GM23338 (cell line): ENCODE measurements at regions not wholly inside any gene's neighbourhood (a gene's known extent, or its start where the extent isn't known, plus 50 kb on each side); places are given as distances from the start of the nearest gene placed in this dataset.

Experiments
- ATAC-seq: fragments of 200-7000 bp; cut with Tn5 transposase; 3 replicates; pipeline ENCODE4 v1.9.1; 2020
- DNase-seq: peaks from one replicate; pipeline ENCODE4 v3.0.0-alpha.2; 2015; ENCODE audit warnings: low spot score
- H2AFZ ChIP-seq: fragments of 200-600 bp; sonication (generic); 2 replicates; pipeline ENCODE4 v1.8.0; 2016; ENCODE audit warnings: antibody characterized with exemption, mild to moderate bottlenecking, moderate library complexity
- H3F3A ChIP-seq: fragments of 200-600 bp; sonication (generic); replicated peaks from 2 replicates; pipeline ENCODE4 v1.8.0; 2017; ENCODE audit warnings: antibody characterized with exemption, mixed run types, low read depth
- H3K27ac ChIP-seq: fragments of 200-600 bp; sonication (generic); 2 replicates; pipeline ENCODE4 v1.6.1; 2016; ENCODE audit warnings: low read depth
- H3K27me3 ChIP-seq: fragments of 200-600 bp; sonication (generic); 2 replicates; pipeline ENCODE4 v1.8.0; 2016; ENCODE audit warnings: mild to moderate bottlenecking, mixed run types, moderate library complexity; ENCODE audit not compliant: insufficient read depth
- H3K36me3 ChIP-seq: fragments of 200-600 bp; sonication (generic); 2 replicates; pipeline ENCODE4 v1.8.0; 2016; ENCODE audit warnings: mild to moderate bottlenecking; ENCODE audit not compliant: insufficient read depth
- H3K4me1 ChIP-seq: fragments of 200-600 bp; sonication (generic); 2 replicates; pipeline ENCODE4 v1.8.0; 2016; ENCODE audit warnings: mild to moderate bottlenecking, moderate library complexity; ENCODE audit not compliant: insufficient read depth
- H3K4me2 ChIP-seq: fragments of 200-600 bp; sonication (generic); 2 replicates; pipeline ENCODE4 v1.7.1; 2017; ENCODE audit warnings: mixed run types
- H3K4me3 ChIP-seq: fragments of 200-600 bp; sonication (generic); 2 replicates; pipeline ENCODE4 v1.6.1; 2016; ENCODE audit warnings: mixed run types
- H3K79me2 ChIP-seq: fragments of 200-600 bp; sonication (generic); replicated peaks from 2 replicates; pipeline ENCODE4 v1.8.0; 2017; ENCODE audit warnings: mild to moderate bottlenecking; ENCODE audit not compliant: insufficient read depth
- H3K9me2 ChIP-seq: fragments of 200-600 bp; sonication (generic); 2 replicates; pipeline ENCODE4 v1.8.0; 2017; ENCODE audit not compliant: insufficient read depth
- H4K20me1 ChIP-seq: fragments of 200-600 bp; sonication (generic); replicated peaks from 2 replicates; pipeline ENCODE4 v1.8.0; 2017; ENCODE audit warnings: mild to moderate bottlenecking; ENCODE audit not compliant: insufficient read depth
- H3K27ac Mint-ChIP-seq: 2 replicates; pipeline ENCODE4 v1.8.0; 2020; ENCODE audit warnings: inconsistent platforms, mild to moderate bottlenecking, moderate library complexity, mixed read lengths
- H3K27me3 Mint-ChIP-seq: 3 replicates; pipeline ENCODE4 v1.8.0; 2022; ENCODE audit warnings: low read depth, mild to moderate bottlenecking, moderate library complexity, mixed read lengths, inconsistent platforms; ENCODE audit not compliant: insufficient read depth, poor library complexity
- H3K36me3 Mint-ChIP-seq: 3 replicates; pipeline ENCODE4 v1.8.0; 2021; ENCODE audit warnings: low read depth, mild to moderate bottlenecking, inconsistent platforms, moderate library complexity, mixed read lengths
- H3K4me1 Mint-ChIP-seq: 3 replicates; pipeline ENCODE4 v1.8.0; 2020; ENCODE audit warnings: mild to moderate bottlenecking, inconsistent platforms, mixed read lengths
- H3K4me3 Mint-ChIP-seq: 3 replicates; pipeline ENCODE4 v1.8.0; 2021; ENCODE audit warnings: moderate library complexity, mild to moderate bottlenecking, inconsistent platforms, mixed read lengths
- H3K9me3 Mint-ChIP-seq: 3 replicates; pipeline ENCODE4 v1.8.0; 2020; ENCODE audit warnings: moderate library complexity, mild to moderate bottlenecking, inconsistent platforms, mixed read lengths
- CREB1 ChIP-seq: fragments of 250-450 bp; sonication (Bioruptor Pico); IDR thresholded peaks from 2 replicates; pipeline ENCODE4 v1.5.0; 2020; ENCODE audit warnings: low read depth, mild to moderate bottlenecking, moderate library complexity
- JUNB ChIP-seq: IDR thresholded peaks from one replicate; pipeline ENCODE4 v1.6.1; 2016; ENCODE audit warnings: antibody characterized with exemption; ENCODE audit not compliant: unreplicated experiment
- NANOG ChIP-seq: IDR thresholded peaks from 2 replicates; pipeline ENCODE4 v1.6.1; 2016; ENCODE audit warnings: antibody characterized with exemption, borderline replicate concordance
- POLR2AphosphoS5 ChIP-seq: IDR thresholded peaks from 2 replicates; pipeline ENCODE4 v1.6.1; 2016; ENCODE audit warnings: antibody characterized with exemption, low read depth
- ZNF114 ChIP-seq: fragments of 250-450 bp; sonication (Bioruptor Pico); IDR thresholded peaks from 2 replicates; pipeline ENCODE4 v1.5.0; 2020; ENCODE audit warnings: mild to moderate bottlenecking, moderate library complexity
- TF ChIP-seq, protein P1 (sequence below): fragments of 250-450 bp; sonication (Bioruptor Pico); IDR thresholded peaks from 2 replicates; pipeline ENCODE4 v1.5.0; 2020; ENCODE audit warnings: mild to moderate bottlenecking, moderate library complexity
- TF ChIP-seq, protein P2 (sequence below), 2 experiments: fragments of 200-600 bp in 1 of 2; sonication (generic) in 1 of 2; conservative IDR thresholded peaks; 2 replicates each; pipeline versions ENCODE4 v1.5.1 to v1.6.1; 2016 to 2017; ENCODE audit warnings: antibody characterized with exemption in 2 of 2, low read depth in 2 of 2, mild to moderate bottlenecking in 2 of 2, moderate library complexity in 1 of 2

DNA sequence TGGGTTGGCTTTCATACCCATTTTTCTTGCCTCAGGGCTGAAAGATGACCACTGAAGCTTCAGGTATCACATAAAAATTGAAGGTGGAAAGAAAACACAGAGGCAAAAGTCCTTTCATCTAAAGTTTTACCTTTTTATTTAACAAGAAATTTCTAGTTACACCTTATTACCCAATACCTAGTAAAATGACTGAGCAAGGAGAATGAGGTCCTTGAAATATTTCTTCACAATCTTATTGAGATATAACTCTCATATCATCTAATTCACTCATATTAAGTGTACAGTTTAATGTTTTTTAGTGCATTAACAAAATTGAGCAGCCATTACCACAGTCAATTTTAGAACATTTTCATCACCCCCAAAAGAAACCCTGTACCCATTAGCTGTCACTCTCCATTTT, 112.9 kb upstream of the ADTRP start (continued):
- TF ChIP-seq, protein P1, sequence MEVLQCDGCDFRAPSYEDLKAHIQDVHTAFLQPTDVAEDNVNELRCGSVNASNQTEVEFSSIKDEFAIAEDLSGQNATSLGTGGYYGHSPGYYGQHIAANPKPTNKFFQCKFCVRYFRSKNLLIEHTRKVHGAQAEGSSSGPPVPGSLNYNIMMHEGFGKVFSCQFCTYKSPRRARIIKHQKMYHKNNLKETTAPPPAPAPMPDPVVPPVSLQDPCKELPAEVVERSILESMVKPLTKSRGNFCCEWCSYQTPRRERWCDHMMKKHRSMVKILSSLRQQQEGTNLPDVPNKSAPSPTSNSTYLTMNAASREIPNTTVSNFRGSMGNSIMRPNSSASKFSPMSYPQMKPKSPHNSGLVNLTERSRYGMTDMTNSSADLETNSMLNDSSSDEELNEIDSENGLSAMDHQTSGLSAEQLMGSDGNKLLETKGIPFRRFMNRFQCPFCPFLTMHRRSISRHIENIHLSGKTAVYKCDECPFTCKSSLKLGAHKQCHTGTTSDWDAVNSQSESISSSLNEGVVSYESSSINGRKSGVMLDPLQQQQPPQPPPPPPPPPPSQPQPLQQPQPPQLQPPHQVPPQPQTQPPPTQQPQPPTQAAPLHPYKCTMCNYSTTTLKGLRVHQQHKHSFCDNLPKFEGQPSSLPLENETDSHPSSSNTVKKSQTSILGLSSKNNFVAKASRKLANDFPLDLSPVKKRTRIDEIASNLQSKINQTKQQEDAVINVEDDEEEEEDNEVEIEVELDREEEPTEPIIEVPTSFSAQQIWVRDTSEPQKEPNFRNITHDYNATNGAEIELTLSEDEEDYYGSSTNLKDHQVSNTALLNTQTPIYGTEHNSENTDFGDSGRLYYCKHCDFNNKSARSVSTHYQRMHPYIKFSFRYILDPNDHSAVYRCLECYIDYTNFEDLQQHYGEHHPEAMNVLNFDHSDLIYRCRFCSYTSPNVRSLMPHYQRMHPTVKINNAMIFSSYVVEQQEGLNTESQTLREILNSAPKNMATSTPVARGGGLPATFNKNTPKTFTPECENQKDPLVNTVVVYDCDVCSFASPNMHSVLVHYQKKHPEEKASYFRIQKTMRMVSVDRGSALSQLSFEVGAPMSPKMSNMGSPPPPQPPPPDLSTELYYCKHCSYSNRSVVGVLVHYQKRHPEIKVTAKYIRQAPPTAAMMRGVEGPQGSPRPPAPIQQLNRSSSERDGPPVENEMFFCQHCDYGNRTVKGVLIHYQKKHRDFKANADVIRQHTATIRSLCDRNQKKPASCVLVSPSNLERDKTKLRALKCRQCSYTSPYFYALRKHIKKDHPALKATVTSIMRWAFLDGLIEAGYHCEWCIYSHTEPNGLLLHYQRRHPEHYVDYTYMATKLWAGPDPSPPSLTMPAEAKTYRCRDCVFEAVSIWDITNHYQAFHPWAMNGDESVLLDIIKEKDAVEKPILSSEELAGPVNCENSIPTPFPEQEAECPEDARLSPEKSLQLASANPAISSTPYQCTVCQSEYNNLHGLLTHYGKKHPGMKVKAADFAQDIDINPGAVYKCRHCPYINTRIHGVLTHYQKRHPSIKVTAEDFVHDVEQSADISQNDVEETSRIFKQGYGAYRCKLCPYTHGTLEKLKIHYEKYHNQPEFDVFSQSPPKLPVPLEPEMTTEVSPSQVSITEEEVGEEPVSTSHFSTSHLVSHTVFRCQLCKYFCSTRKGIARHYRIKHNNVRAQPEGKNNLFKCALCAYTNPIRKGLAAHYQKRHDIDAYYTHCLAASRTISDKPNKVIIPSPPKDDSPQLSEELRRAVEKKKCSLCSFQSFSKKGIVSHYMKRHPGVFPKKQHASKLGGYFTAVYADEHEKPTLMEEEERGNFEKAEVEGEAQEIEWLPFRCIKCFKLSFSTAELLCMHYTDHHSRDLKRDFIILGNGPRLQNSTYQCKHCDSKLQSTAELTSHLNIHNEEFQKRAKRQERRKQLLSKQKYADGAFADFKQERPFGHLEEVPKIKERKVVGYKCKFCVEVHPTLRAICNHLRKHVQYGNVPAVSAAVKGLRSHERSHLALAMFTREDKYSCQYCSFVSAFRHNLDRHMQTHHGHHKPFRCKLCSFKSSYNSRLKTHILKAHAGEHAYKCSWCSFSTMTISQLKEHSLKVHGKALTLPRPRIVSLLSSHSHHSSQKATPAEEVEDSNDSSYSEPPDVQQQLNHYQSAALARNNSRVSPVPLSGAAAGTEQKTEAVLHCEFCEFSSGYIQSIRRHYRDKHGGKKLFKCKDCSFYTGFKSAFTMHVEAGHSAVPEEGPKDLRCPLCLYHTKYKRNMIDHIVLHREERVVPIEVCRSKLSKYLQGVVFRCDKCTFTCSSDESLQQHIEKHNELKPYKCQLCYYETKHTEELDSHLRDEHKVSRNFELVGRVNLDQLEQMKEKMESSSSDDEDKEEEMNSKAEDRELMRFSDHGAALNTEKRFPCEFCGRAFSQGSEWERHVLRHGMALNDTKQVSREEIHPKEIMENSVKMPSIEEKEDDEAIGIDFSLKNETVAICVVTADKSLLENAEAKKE (CRISPR knock-in tag): no peak
- TF ChIP-seq CREB1: no peak
- TF ChIP-seq POLR2AphosphoS5: no peak
- TF ChIP-seq NANOG: no peak
- TF ChIP-seq ZNF114 (CRISPR knock-in tag): no peak

GRCh38 chr6:11890849-11891248, 112.2 kb upstream of the ADTRP start:
- H3K36me3 Mint-ChIP-seq: no peaks in the 10 kb centered on the region
- no peak overlapping the region for H3K4me2 ChIP-seq
- H4K20me1 ChIP-seq: no peaks in the 10 kb centered on the region
- H3K27ac ChIP-seq: no peak overlapping the region
- no peaks in the 10 kb centered on the region for H3K27me3 ChIP-seq
- H3K36me3 ChIP-seq: no peaks in the 10 kb centered on the region
- no peak overlapping the region for H3K4me3 Mint-ChIP-seq
- no peaks in the 10 kb centered on the region for H3K9me3 Mint-ChIP-seq
- H2AFZ ChIP-seq: no peak overlapping the region
- ATAC-seq: no peak
- no peaks in the 10 kb centered on the region for H3K79me2 ChIP-seq
- H3K4me3 ChIP-seq: no peak overlapping the region
- peaks cover 10% of the 10 kb centered on the region; the same call in 1 of the 2 replicates for H3K4me1 ChIP-seq
- H3K27ac Mint-ChIP-seq: no peak overlapping the region; the same call in 1 of the 2 replicates
- no peak for DNase-seq
- peaks cover 2% of the 10 kb centered on the region for H3K27me3 Mint-ChIP-seq
- peaks cover 23% of the 10 kb centered on the region for H3K4me1 Mint-ChIP-seq
- H3K9me2 ChIP-seq: no peaks in the 10 kb centered on the region; the same call in 1 of the 2 replicates
- TF ChIP-seq ZNF114 (CRISPR knock-in tag) (no peak), JUNB (no peak), CREB1 (no peak)
- TF ChIP-seq, protein P2, sequence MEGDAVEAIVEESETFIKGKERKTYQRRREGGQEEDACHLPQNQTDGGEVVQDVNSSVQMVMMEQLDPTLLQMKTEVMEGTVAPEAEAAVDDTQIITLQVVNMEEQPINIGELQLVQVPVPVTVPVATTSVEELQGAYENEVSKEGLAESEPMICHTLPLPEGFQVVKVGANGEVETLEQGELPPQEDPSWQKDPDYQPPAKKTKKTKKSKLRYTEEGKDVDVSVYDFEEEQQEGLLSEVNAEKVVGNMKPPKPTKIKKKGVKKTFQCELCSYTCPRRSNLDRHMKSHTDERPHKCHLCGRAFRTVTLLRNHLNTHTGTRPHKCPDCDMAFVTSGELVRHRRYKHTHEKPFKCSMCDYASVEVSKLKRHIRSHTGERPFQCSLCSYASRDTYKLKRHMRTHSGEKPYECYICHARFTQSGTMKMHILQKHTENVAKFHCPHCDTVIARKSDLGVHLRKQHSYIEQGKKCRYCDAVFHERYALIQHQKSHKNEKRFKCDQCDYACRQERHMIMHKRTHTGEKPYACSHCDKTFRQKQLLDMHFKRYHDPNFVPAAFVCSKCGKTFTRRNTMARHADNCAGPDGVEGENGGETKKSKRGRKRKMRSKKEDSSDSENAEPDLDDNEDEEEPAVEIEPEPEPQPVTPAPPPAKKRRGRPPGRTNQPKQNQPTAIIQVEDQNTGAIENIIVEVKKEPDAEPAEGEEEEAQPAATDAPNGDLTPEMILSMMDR (conservative IDR thresholded peaks at IDR 0.05; ENCODE audit: low read depth in 2 of 2): no peak
- H3F3A ChIP-seq: no peaks in the 10 kb centered on the region
